ENCODE measurements at regions not wholly inside any gene's neighbourhood (a gene's known extent, or its start where the extent isn't known, plus 50 kb on each side); places are given as distances from the start of the nearest gene placed in this dataset.

GRCh38 chr5:68099327-68099726, 116.2 kb upstream of the PIK3R1 start:
- no peak for DNase-seq (ENCODE audit: low read depth)
- no peak overlapping the region for H3K4me3 ChIP-seq (ENCODE audit: low read length)
- TF ChIP-seq CTCF (IDR thresholded peaks at IDR 0.05; ENCODE audit: insufficient read depth, low read depth, low read length, missing control alignments) = no peak

GRCh38 chr5:68093455-68094159, 121.9 kb upstream of the PIK3R1 start:
- TF ChIP-seq CTCF (IDR thresholded peaks at IDR 0.05; ENCODE audit: insufficient read depth, low read depth, low read length, missing control alignments) = no peak
- DNase-seq (ENCODE audit: low read depth) = no peak
- H3K4me3 ChIP-seq (ENCODE audit: low read length) = no peak overlapping the region

GRCh38 chr5:68088302-68088701, 127.3 kb upstream of the PIK3R1 start:
- DNase-seq (ENCODE audit: low read depth) = no peak
- H3K4me3 ChIP-seq (ENCODE audit: low read length) = no peak overlapping the region
- TF ChIP-seq CTCF (IDR thresholded peaks at IDR 0.05; ENCODE audit: insufficient read depth, low read depth, low read length, missing control alignments) = no peak

- H3K4me3 ChIP-seq (ENCODE audit: low read length) = no peak overlapping the region
- DNase-seq (ENCODE audit: low read depth) = no peak
- TF ChIP-seq CTCF (IDR thresholded peaks at IDR 0.05; ENCODE audit: insufficient read depth, low read depth, low read length, missing control alignments) = no peak
Observed at GRCh38 chr5:68087866-68088265, 127.7 kb upstream of the PIK3R1 start.

- no peak overlapping the region for H3K4me3 ChIP-seq (ENCODE audit: low read length)
- no peak for TF ChIP-seq CTCF (IDR thresholded peaks at IDR 0.05; ENCODE audit: insufficient read depth, low read depth, low read length, missing control alignments)
- no peak for DNase-seq (ENCODE audit: low read depth)
Observed at GRCh38 chr5:68086857-68087256, 128.7 kb upstream of the PIK3R1 start.

GRCh38 chr5:68086439-68086838, 129.1 kb upstream of the PIK3R1 start:
- no peak for TF ChIP-seq CTCF (IDR thresholded peaks at IDR 0.05; ENCODE audit: insufficient read depth, low read depth, low read length, missing control alignments)
- DNase-seq (ENCODE audit: low read depth) = no peak
- H3K4me3 ChIP-seq (ENCODE audit: low read length) = no peak overlapping the region

GRCh38 chr5:68084396-68084795, 131.2 kb upstream of the PIK3R1 start:
- TF ChIP-seq CTCF (IDR thresholded peaks at IDR 0.05; ENCODE audit: insufficient read depth, low read depth, low read length, missing control alignments) = no peak
- no peak for DNase-seq (ENCODE audit: low read depth)
- no peak overlapping the region for H3K4me3 ChIP-seq (ENCODE audit: low read length)
